Endothelial cell of umbilical vein (primary cell): ENCODE measurements at regions not wholly inside any gene's neighbourhood (a gene's known extent, or its start where the extent isn't known, plus 50 kb on each side); places are given as distances from the start of the nearest gene placed in this dataset.

ENCODE experiments used
- BruUV-seq: library from RNA; stranded (reverse); fragments of 400-500 nt; replicated peaks from 2 replicates; lab custom pipeline; 2021; lab: Mats Ljungman, UMichigan
- CTCF ChIA-PET: fragments of 300-600, 350-600 bp; sonication (Branson Sonifier 250); formaldehyde crosslinking; loops from one replicate; lab custom pipeline; 2021; ENCODE audit warnings: antibody characterized with exemption, inconsistent platforms; lab: Charles Lee
- POLR2A ChIA-PET: fragments of 300-600, 350-600 bp; sonication (Branson Sonifier 250); formaldehyde crosslinking; loops from one replicate; lab custom pipeline; 2021; ENCODE audit warnings: antibody characterized with exemption, inconsistent platforms; lab: Charles Lee
- DNase-seq: peaks from one replicate; pipeline ENCODE4 v3.0.0-alpha.2; 2011; ENCODE audit warnings: low read depth, low spot score
- FAIRE-seq: peaks from 2 replicates; lab custom pipeline; 2011; peaks lifted over from hg19 to GRCh38; lab: Jason Lieb, UNC
- H2AFZ ChIP-seq: 2 replicates; pipeline ENCODE4 v1.6.0; 2012; ENCODE audit warnings: low read depth, low read length, control low read depth, inconsistent platforms
- H3K27ac ChIP-seq: 2 replicates; pipeline ENCODE4 v1.5.1; 2011; ENCODE audit warnings: low read depth, mild to moderate bottlenecking, control low read depth, low read length, moderate library complexity; ENCODE audit not compliant: insufficient read depth
- H3K27me3 ChIP-seq, 2 experiments: 2 replicates each; pipeline versions ENCODE4 v1.6.0 to v1.6.1; 2011; ENCODE audit warnings: low read length in 2 of 2, mixed read lengths in 1 of 2; ENCODE audit not compliant: control insufficient read depth in 2 of 2, insufficient read depth in 2 of 2
- H3K36me3 ChIP-seq, 2 experiments: 2 replicates in 1 of 2; 3 replicates in 1 of 2; pipeline ENCODE4 v1.5.1; 2011; ENCODE audit warnings: low read length in 2 of 2, mild to moderate bottlenecking in 1 of 2, moderate library complexity in 1 of 2; ENCODE audit not compliant: control insufficient read depth in 2 of 2, insufficient read depth in 2 of 2; ENCODE audit errors: extremely low read depth in 1 of 2
- H3K4me1 ChIP-seq: 3 replicates; pipeline ENCODE4 v1.5.1; 2011; ENCODE audit warnings: mild to moderate bottlenecking, low read length; ENCODE audit not compliant: control insufficient read depth, insufficient read depth; ENCODE audit errors: extremely low read depth
- H3K4me2 ChIP-seq: 2 replicates; pipeline ENCODE4 v1.6.1; 2011; ENCODE audit warnings: low read length, control low read depth, mixed read lengths; ENCODE audit not compliant: insufficient read depth
- H3K4me3 ChIP-seq, 3 experiments: fragments of 200-600 bp in 1 of 3; sonication (generic), shearing (Covaris generic) in 1 of 3; replicated peaks in 1 of 3; 2 replicates each; pipeline ENCODE4 v1.5.1; 2011 to 2016; ENCODE audit warnings: control low read depth in 3 of 3, low read length in 3 of 3, mild to moderate bottlenecking in 2 of 3, inconsistent platforms in 1 of 3, low read depth in 1 of 3, moderate library complexity in 1 of 3; ENCODE audit not compliant: insufficient read depth in 1 of 3
- H3K79me2 ChIP-seq: 2 replicates; pipeline ENCODE4 v1.6.0; 2012; ENCODE audit warnings: low read length, inconsistent platforms; ENCODE audit not compliant: control insufficient read depth, insufficient read depth
- H3K9ac ChIP-seq: replicated peaks from 2 replicates; pipeline ENCODE3; 2011; ENCODE audit warnings: low read length, control low read depth; ENCODE audit not compliant: insufficient read depth; ENCODE audit errors: extremely low read depth
- H3K9me1 ChIP-seq: replicated peaks from 3 replicates; pipeline ENCODE4 v1.6.0; 2011; ENCODE audit warnings: mild to moderate bottlenecking, low read length; ENCODE audit not compliant: control insufficient read depth, insufficient read depth; ENCODE audit errors: extremely low read depth
- H3K9me3 ChIP-seq: replicated peaks from 2 replicates; pipeline ENCODE4 v1.5.1; 2012; ENCODE audit warnings: low read length, inconsistent platforms; ENCODE audit not compliant: control insufficient read depth, insufficient read depth
- H4K20me1 ChIP-seq: replicated peaks from 2 replicates; pipeline ENCODE3; 2011; ENCODE audit warnings: mild to moderate bottlenecking, low read length; ENCODE audit not compliant: control insufficient read depth, insufficient read depth; ENCODE audit errors: extremely low read depth
- EZH2 ChIP-seq: IDR thresholded peaks from 2 replicates; pipeline ENCODE4 v1.6.1; 2012; ENCODE audit warnings: borderline replicate concordance, low read depth, mild to moderate bottlenecking, moderate library complexity, low read length, inconsistent platforms; ENCODE audit not compliant: severe bottlenecking
- GATA2 ChIP-seq: IDR thresholded peaks from 2 replicates; pipeline ENCODE4 v1.7.0; 2011; ENCODE audit warnings: low read depth, mild to moderate bottlenecking, moderate library complexity, mixed read lengths, low read length; ENCODE audit not compliant: insufficient read length, insufficient read depth
- JUN ChIP-seq: IDR thresholded peaks from 2 replicates; pipeline ENCODE4 v1.6.1; 2011; ENCODE audit warnings: borderline replicate concordance, low read depth; ENCODE audit not compliant: insufficient read length, insufficient read depth
- MYC ChIP-seq: IDR thresholded peaks from one replicate; pipeline ENCODE4 v1.6.1; 2011; ENCODE audit warnings: mild to moderate bottlenecking, low read depth, low read length
- POLR2A ChIP-seq: IDR thresholded peaks from 2 replicates; pipeline ENCODE4 v1.6.1; 2012; ENCODE audit warnings: low read depth, mild to moderate bottlenecking, control low read depth, low read length
- POLR2AphosphoS5 ChIP-seq: IDR thresholded peaks from 2 replicates; pipeline ENCODE4 v1.6.1; 2012; ENCODE audit warnings: low read depth, mild to moderate bottlenecking, control low read depth, low read length, moderate library complexity; ENCODE audit not compliant: insufficient read depth
- dilution Hi-C: fragments of 300-500 bp; cut with MboI; formaldehyde crosslinking; loops from one replicate; pipeline ENCODE4 v1.15.0; 2019; ENCODE audit warnings: low sequenced_read_pairs; ENCODE audit not compliant: extremely low pct_ligation_motif_present
- intact Hi-C: fragments of 100-400 bp; cut with micrococcal nuclease; formaldehyde crosslinking; loops from one replicate; pipeline ENCODE4 v1.10.0; 2022
- TF ChIP-seq, protein P1 (sequence below): IDR thresholded peaks from 2 replicates; pipeline ENCODE4 v1.6.1; 2011; ENCODE audit not compliant: insufficient read depth, insufficient read length
- TF ChIP-seq, protein P2 (sequence below), 2 donors: IDR thresholded peaks; 1 replicate in 1 of 2; 2 replicates in 1 of 2; pipeline ENCODE4 v1.5.1; 2011; ENCODE audit warnings: low read length in 2 of 2, mild to moderate bottlenecking in 2 of 2, moderate library complexity in 2 of 2, control low read depth in 1 of 2, inconsistent platforms in 1 of 2, low read depth in 1 of 2; ENCODE audit not compliant: insufficient read depth in 1 of 2; ENCODE audit errors: extremely low read depth in 1 of 2

DNA sequence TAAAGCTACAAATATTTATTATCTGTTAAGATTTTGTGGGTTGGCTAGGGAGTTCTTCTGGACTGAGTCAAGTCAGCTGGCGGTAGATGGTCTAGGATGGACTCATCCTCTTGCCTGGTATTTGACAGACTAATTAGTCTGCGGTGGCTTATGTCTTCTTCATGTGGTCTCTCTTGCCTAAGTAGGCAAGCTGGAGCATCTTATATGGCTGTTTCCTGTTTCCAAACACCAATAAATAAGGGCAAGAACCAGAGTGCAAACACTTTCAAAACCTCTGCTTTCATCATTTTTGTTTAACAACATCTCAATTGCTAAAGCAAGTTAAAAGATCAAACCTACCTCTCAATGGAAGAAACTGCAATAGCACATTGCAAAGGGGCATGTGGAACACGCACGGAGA is 484.8 kb downstream of the PTPRC start:
- Histone ChIP-seq H3K36me3 (no peaks in the 10 kb centered on the region), H3K27ac (no peak overlapping the region), H2AFZ (no peak overlapping the region), H3K4me1 (no peaks in the 10 kb centered on the region), H3K27me3 (no peaks in the 10 kb centered on the region), H3K4me3 (no peak overlapping the region), H3K9me1 (no peaks in the 10 kb centered on the region), H3K79me2 (no peaks in the 10 kb centered on the region), H3K9ac (no peak overlapping the region), H3K9me3 (no peaks in the 10 kb centered on the region), H4K20me1 (no peaks in the 10 kb centered on the region), H3K4me2 (no peak overlapping the region)
- dilution Hi-C loops = no loop called here
- FAIRE-seq (no peak), DNase-seq (no peak)
- TF ChIP-seq, protein P1, sequence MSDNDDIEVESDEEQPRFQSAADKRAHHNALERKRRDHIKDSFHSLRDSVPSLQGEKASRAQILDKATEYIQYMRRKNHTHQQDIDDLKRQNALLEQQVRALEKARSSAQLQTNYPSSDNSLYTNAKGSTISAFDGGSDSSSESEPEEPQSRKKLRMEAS = no peak
- TF ChIP-seq POLR2AphosphoS5 = no peak
- no peak for TF ChIP-seq MYC
- TF ChIP-seq GATA2 = no peak
- TF ChIP-seq, protein P2, sequence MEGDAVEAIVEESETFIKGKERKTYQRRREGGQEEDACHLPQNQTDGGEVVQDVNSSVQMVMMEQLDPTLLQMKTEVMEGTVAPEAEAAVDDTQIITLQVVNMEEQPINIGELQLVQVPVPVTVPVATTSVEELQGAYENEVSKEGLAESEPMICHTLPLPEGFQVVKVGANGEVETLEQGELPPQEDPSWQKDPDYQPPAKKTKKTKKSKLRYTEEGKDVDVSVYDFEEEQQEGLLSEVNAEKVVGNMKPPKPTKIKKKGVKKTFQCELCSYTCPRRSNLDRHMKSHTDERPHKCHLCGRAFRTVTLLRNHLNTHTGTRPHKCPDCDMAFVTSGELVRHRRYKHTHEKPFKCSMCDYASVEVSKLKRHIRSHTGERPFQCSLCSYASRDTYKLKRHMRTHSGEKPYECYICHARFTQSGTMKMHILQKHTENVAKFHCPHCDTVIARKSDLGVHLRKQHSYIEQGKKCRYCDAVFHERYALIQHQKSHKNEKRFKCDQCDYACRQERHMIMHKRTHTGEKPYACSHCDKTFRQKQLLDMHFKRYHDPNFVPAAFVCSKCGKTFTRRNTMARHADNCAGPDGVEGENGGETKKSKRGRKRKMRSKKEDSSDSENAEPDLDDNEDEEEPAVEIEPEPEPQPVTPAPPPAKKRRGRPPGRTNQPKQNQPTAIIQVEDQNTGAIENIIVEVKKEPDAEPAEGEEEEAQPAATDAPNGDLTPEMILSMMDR (IDR thresholded peaks at IDR 0.05; ENCODE audit: extremely low read depth in 1 of 2, insufficient read depth in 1 of 2, low read depth in 1 of 2, low read length in 2 of 2) = no peak
- ChIA-PET CTCF (interaction anchor here (0.7 to 4.4 kb wide), 5 partner anchors 11 to 340 kb away, joined by 3 to 24 read pairs (median 3); no protein-coding TSS in a partner anchor), POLR2A (no interaction called here)
- BruUV-seq = no TSS peak
- intact Hi-C loops = no loop called here

DNA sequence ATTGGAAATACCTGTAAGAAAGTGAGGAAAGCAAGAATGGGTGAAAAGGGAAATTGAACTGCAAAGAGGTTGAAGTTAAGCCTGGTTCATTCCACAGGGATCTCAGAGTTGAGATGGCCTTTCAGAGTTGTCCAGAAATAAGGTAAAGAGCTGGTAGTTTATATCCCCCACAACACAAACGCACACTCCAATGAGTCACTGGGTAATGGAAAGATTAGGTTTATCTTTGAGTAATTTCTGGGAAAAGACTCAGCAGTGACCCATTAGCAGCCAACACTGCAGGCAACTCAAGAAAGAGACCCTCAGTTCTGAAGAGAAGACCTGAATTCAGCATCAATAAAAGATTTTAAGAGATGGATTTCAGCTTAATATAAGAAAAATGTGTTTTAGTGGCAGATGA is 485.5 kb downstream of the PTPRC start:
- BruUV-seq = no TSS peak
- FAIRE-seq = no peak
- no peak for DNase-seq

More for the DNA sequence above, 485.5 kb downstream of the PTPRC start:
- Histone ChIP-seq H3K9me3 (no peaks in the 10 kb centered on the region), H3K27ac (no peak overlapping the region), H3K4me2 (no peak overlapping the region), H3K79me2 (no peaks in the 10 kb centered on the region), H2AFZ (no peak overlapping the region), H3K9me1 (no peaks in the 10 kb centered on the region), H3K36me3 (no peaks in the 10 kb centered on the region), H3K4me1 (peaks cover 3% of the 10 kb centered on the region), H4K20me1 (no peaks in the 10 kb centered on the region), H3K4me3 (no peak overlapping the region), H3K27me3 (no peaks in the 10 kb centered on the region), H3K9ac (no peak overlapping the region)
- POLR2A ChIA-PET = no interaction called here
- CTCF ChIA-PET = interaction anchor here (1.0 to 4.4 kb wide), 3 partner anchors 10 to 339 kb away, joined by 3 to 24 read pairs (median 4); no protein-coding TSS in a partner anchor
- intact Hi-C loops (no loop called here), dilution Hi-C loops (no loop called here)
- TF ChIP-seq, protein P1 = no peak
- TF ChIP-seq EZH2 = no peak
- no peak for TF ChIP-seq JUN
- no peak for TF ChIP-seq GATA2
- TF ChIP-seq, protein P2 (IDR thresholded peaks at IDR 0.05; ENCODE audit: extremely low read depth in 1 of 2, insufficient read depth in 1 of 2, low read depth in 1 of 2, low read length in 2 of 2) = no peak
- TF ChIP-seq POLR2A = no peak
